HG03175 (cell line): ENCODE measurements at regions not wholly inside any gene's neighbourhood (a gene's known extent, or its start where the extent isn't known, plus 50 kb on each side); places are given as distances from the start of the nearest gene placed in this dataset.
"Not testable (repeated sequence)": the region's sequence is repeated elsewhere in the genome, so short reads cannot be mapped to it uniquely, and the experiment has no call there.

ENCODE experiments used
- ATAC-seq: cut with Tn5 transposase; IDR thresholded peaks from one replicate; pipeline ENCODE4 v1.9.1; 2021; ENCODE audit warnings: mild to moderate bottlenecking, moderate library complexity; ENCODE audit not compliant: unreplicated experiment

DNA sequence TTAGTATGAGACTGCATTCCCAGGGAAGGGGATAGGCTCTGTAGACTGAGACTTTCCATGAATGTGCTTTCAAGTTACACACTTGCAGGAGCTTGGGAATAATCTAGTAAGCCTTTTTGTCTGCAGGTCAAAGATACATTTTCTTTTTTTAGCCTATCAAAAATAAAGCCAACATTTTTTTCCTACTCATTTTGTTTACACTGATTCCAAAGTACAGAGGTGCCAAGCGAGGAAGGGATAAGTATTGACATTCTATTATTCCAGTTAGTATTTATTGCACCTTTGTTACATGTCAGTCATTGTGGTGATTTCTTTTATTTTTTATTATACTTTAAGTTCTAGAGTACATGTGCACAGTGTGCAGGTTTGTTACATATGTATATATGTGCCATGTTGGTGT lies 413.0 kb upstream of the CHORDC1 start:
- ATAC-seq: no peak

DNA sequence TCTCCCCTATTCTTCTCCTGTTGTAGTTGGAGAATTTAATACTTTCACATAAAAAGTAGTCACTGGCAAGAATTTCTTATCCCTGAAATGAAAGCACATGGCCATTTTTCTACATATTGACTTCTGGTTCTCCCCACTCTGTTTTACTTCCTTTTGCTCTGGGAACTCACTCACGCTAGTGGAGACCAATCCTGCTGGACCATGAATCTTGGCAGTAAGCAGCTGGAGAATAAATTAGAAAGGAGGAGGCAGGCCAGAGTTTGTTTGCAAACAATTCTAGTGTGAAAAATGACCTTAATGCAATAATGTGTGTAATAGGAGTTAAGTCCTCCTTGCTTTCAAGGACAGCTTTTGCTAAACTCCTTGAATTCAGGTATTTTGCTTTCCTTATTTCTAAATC lies 412.3 kb upstream of the CHORDC1 start:
- no peak for ATAC-seq

DNA sequence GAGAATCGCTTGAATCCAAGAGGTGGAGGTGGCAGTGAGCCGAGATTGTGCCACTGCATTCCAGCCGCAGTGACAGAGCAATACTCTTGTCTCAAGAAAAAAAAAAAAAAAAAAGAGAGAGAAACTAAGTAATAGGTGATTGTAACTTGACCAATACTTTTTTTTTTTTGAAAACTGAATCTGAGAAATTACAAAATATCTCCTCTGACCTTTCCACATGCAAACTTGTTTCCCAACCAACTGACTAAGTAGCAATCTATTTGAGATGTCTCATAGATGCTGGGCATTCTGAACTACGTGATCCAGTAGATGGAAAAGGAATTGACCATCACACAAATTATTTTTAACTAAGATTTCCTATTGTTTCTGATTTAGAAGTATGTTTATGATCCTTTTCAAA lies 407.3 kb upstream of the CHORDC1 start:
- no peak for ATAC-seq

DNA sequence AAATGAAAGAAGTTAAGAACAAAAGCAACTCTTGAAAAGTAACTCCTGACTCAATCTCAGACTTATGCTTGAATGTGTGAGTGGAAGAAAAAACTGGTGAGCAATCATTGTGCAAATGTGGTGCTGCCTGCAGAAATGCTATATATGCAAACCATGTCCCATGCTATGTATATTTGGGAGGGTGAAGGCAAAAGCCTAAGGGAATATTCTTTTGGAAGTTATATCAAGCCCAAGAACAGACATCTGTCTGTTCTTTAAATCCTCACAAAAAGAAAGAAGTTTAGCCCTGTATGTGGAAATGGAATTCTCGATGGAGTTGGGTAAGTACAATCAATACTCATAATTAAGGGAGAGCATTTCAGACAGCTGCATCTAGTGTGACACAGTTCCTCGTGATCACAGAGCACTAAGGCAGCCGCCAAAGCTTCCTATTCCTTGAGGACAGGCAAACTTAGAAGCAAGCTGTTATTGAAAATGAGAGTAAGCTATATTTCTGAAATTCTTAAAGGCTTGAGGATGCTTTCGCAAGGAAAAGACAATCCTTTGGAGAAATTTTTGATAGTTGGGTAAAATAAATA lies 406.5 kb upstream of the CHORDC1 start:
- ATAC-seq: no peak

DNA sequence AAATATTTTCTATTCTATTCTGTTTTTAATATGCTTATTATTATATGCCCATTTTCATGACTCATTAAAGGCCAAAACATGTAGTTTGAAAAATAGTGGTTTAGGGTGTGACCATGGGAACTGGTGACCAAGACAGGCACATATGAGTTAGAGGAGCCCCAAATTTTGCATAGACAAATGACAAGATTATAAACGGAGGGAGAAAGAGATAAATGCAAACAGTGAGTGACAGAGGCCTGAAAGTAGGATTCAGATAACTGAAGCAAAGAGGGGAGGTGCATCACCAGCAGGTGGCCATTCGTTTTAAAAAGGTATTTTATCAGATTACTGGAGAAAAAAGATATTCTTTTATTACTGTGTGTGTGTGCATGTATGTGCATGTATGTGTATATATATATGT lies 391.5 kb upstream of the CHORDC1 start:
- ATAC-seq: no peak

DNA sequence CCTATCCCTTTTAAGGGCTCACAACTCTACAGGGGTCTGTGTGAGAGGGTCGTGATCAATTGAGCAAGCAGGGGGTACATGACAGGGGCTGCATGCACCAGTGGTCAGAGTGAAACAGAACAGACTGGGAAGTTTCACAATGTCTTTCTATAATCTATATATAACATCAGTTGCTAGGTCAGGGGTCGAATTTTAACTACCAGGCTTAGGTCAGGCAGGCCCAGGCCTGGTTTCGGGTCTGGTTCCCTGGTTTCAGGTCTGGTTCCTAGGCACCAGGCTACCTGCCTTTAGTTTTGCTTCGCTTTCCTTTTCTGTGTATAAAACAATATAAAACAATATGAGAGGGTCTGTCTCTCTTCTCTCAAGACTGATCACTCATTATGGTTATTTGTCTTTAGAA lies 390.2 kb upstream of the CHORDC1 start:
- not testable (repeated sequence) for ATAC-seq

DNA sequence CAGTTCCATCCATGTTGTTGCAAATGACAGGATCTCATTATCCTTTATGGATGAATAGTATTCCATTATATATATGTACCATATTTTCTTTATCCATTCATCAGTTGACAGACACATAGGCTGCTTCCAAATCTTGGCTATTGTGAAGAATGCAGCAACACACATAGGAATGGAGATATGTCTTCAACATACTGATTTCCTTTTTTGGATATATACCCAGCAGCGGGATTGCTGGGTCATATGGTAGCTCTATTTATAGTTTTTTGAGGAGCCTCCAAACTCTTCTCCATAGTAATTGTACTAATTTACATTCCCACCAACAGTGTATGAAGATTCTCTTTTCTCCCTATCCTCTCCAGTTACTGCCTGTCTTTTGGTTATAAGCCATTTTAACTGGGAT lies 383.9 kb upstream of the CHORDC1 start:
- no peak for ATAC-seq

DNA sequence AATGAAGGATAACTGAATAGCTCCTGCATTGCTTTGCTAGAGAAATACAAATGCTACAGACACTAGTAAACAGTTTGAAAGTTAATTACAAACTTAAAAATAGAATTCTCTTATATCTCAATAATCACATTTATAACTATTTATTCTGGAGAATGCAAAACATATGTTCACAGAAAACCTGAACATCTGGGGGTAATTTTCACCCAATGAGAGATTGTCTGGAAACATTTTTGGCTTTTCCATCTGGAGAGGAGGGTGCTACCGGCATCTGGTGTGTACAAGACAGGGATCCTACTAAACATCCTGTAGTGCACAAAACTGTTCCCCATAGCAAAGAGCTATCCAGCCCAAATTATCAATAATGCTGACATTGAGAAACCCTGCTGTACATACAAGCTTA lies 378.4 kb upstream of the CHORDC1 start:
- no peak for ATAC-seq

DNA sequence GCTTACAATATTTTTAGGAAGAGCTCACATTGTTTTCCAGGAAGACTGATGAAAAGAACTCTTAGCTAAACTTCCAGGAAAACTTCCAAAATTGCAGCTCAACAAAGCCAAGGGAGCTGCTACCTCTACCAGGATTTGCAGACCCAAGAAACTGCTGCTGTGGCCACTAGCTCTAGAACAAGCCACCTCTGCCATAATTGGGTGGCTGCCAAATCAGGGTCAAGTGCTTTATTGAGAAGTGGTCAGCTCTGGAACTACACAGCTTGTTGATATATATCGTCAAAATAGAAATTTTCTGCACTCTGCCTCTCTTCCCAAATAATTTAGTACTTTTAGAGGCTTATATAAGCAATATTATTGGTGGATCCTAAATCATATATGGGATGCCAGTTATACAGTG lies 371.8 kb upstream of the CHORDC1 start:
- ATAC-seq: no peak

DNA sequence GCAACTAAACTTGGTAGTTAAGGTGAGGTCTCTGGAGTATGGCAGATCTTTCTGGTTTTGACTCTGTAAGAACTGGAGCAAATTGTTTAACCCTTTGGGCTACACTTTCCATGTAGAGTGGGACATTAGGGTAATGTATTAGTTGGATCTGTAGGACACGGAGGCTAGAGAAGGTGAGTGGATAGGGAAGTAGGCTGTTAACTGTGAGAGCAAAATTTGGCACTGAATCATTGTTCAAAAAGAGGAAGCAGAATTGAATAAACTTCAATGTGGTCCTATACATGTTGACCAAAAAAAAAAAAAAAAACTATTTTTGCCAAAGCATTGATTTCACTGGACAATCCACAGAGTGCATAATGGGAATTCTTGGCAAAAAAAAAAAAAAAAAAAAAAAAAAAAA lies 370.2 kb upstream of the CHORDC1 start:
- ATAC-seq: peak; percentile 58

DNA sequence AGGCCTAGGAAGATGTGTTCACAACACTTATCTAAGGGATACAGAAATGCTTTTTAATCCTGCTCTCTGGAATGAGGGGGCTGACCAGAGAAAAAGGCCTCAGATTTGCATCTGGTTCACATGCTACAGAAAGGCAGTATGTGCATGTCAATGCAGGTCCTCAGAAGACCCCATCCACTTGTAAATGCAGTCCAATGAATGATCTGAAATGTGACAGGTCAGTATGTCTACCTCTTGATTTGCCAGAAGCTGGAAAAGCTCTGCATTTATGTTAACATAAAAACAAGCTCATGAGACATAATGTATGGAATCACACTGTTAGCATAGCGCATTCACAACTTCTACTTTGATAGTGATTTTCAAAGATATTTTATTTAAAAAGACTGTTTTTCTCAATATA lies 367.4 kb upstream of the CHORDC1 start:
- ATAC-seq: no peak

DNA sequence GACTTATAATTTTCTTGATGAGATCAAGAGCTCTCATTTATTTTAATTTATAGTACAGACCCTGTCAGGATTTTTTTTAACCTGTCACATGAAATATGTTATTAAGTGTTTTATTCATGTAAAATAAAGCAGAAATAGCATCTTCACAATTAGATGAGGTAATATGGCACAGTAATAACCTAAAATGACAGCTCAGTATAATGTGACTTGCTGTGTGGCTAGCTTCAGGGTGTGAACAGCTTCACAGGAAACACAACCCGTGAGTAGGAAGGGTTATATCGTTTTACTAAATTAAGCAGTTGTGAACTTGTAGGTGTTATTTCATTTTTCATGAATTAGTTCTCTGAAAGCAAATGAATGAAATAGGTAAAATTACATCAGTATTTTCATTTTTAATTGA lies 366.9 kb upstream of the CHORDC1 start:
- no peak for ATAC-seq

DNA sequence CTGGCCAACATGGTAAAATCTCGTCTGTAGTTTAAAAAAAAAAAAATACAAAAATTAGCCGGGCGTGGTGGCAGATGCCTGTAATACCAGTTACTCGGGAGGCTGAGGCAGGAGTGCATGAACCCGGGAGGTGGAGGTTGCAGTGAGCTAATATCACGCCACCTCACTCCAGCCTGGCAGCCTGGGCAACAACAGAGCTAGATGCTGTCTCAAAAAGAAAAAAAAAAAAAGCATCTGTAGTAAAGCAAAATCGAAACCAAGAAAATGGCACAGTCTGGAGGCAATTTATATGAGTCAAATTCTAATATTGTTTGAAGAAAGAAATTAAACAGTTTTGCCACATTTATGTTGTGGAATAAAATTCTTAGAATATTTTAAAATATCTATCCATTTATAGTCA lies 365.0 kb upstream of the CHORDC1 start:
- no peak for ATAC-seq

DNA sequence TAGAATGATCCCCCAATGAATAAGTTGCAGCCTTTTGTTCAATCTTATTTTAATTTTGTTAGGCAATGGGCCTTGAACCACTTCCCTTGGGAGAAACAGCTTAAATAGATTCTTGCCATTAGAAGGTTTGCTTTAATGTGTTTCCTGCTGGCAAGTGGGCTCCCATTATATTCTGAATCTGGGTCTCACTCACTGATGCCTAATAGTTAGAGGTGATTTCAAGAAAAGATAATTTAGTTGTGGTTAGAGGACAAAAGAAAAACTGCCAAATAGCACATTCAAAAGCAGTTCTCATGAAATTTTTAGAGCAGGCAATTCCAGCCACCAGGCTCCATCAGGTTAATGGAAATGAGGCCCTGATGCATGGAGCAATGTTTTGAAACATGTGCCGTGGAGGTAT lies 362.6 kb upstream of the CHORDC1 start:
- no peak for ATAC-seq

DNA sequence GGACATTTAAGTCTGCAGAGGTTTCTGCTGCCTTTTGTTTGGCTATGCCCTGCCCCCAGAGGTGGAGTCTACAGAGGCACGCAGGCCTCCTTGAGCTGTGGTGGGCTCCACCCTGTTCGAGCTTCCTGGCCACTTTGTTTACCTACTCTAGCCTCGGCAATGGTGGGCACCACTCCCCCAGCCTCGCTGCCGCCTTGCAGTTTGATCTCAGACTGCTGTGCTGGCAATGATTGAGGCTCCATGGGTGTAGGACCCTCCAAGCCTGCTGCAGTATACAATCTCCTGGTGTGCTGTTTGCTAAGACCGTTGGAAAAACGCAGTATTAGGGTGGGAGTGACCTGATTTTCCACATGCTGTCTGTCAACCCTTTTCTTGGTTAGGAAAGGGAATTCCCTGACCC lies 360.1 kb upstream of the CHORDC1 start:
- not testable (repeated sequence) for ATAC-seq

DNA sequence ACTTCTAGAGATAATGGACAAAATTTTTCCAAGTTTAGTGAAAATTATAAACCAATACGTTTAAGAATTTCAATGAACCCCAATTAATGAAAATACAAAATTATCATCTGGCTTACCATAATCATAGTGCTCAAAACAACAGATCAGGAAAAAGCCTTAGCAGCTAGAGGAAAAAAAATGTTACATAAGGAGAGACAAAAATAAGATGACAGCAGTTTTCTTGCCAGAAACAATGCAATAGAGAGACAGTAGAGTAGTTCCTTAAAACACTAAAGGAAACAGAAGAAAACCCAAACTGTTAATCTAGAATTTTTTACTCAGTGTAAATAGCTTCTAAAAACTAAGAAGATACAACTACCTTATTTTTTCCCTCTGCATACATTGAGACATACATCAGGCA lies 341.7 kb upstream of the CHORDC1 start:
- no peak for ATAC-seq

DNA sequence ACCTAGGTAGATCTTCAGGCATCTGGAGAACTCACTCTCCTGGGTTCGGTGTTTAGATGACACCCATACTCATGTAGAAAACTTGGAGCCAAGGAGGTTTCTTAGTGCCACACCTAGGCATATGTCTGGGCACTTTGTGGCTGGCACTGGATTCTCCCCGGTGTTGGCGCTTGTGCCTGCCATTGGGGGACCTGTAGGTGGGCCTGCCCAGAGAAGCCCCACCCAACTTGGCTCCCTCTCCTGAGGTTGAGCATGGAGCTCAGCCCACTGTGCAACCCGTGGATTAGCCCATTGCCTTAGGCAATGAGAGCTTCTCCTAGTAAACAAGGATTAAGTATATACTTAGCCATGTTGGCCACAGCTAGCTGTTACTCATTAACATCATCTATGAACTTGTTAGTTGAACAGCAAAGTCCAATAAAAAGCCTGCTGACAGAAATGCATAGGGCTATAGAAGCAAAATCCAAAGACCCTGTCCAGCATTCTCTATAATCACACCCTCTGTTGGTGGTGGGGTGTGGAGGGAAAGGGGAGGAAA lies 335.5 kb upstream of the CHORDC1 start:
- ATAC-seq: no peak

DNA sequence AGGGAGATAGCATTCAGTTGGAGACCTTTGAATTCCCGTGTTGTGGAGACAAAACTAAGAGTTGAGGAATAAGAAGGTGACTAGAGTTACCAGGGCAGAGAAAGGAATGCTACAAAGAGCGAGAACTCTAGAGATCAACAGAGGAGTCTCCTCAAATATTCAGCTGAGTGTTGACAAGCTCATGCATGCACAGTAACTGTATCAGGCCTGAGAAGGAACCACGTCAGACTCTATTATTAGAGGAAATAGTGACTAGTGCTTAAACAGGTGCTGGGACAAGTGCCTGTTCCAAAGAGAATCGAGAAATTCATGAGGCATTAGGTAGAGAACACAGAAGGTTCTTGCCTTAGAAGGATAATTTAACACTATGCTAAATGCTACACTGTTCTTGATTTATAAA lies 333.8 kb upstream of the CHORDC1 start:
- ATAC-seq: no peak

DNA sequence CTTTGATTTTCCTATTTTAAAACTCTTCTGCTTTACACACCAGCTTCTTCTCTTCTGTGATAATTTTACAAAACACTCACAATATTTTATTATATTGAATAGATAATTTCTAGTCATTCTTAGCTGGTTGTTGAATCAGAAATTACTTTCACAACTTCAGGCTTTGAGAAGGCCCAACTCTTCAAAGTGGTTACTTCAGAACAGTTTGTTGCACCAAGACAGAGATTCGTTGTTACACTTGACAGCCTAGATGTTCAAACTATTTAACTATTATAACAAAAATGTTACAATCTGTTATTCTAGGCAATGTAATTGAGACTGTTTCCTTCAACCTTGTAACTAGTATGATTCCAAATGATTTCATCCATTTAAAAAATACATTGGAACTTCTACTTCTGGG lies 333.2 kb upstream of the CHORDC1 start:
- no peak for ATAC-seq

DNA sequence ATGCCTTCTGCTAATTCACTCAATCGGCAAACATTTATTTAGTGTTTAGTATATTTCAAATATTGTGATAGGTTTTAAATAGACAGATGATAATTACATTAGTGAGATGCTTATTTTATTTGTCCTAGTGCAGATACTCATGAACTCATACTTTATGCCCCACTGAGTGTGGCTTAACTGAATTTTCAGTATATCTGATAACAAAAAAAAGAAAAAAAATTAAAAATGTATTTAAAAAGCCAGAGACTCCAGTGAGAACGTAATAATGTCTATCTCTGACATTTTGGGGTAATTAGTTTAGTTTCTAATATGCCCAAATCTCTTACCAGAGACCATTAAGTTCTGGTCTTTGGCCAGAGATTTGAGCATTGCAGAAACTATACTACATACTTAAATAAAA lies 332.6 kb upstream of the CHORDC1 start:
- no peak for ATAC-seq

DNA sequence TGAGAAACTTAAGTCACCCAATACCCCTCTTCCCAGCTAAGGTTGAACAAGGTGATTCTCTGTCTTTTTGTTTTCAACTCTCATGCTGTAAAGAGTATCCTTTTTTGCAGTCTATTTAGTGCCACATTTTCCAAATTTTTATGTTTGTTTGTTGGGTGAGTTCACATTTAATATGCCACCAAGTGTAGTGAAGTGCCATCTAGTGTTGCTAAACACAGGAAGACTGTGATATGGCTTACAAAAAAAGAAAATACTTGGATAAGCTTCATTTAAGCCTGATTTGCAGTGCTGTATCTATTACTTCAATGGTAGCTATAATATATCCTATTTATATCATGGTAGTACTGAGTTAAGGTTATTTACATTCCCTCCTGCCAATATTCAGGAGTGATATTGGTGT lies 319.2 kb upstream of the CHORDC1 start:
- no peak for ATAC-seq

DNA sequence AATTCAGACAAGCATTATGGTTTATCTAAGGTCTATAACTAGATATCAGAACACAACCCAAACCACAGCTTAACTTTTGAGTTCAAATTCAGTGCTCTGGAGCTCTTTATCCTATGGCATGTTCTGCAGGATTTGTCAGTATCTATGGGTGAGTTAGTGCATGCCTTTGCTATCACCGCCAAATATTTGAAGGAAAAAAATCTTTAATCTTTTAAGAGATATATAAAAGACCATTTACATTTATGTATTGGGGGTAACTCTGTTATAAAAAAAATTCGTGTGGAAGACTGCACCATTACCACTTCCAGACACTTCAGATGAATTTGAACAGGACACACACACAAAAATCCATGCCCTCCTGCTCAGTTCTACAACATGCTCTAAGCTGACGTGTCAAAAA lies 313.5 kb upstream of the CHORDC1 start:
- no peak for ATAC-seq

DNA sequence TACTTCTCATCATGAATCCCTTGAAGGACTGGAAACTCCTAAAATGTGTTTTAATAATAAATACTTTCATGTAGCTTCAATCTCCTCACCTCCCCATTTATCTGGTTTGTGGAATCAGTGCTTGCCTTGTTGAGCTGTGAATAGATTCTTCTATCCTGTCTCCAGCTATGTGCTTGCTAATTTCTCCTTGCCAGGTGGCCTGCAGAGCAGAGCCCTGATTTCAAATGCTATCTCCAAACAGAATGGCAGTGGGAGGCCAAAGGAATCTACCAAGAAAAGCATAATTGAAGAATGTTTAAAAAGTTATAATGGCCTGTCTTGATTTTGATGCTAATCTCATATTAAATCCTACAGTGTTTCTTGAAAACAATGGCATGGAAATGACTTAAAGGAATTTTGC lies 309.3 kb upstream of the CHORDC1 start:
- no peak for ATAC-seq
